Lower leg skin (tissue), 4 donors: ENCODE measurements at regions not wholly inside any gene's neighbourhood (a gene's known extent, or its start where the extent isn't known, plus 50 kb on each side); places are given as distances from the start of the nearest gene placed in this dataset.

Experiments
- DNase-seq, 2 donors: peaks; one replicate each; pipeline ENCODE4 v3.0.0-alpha.2; 2019; ENCODE audit warnings: low spot score in 2 of 2
- H3K4me3 ChIP-seq: fragments of 200-600 bp; sonication (generic); 2 replicates; pipeline ENCODE4 v1.5.1; 2017; ENCODE audit warnings: mild to moderate bottlenecking, low read depth; ENCODE audit not compliant: poor library complexity, severe bottlenecking
- CTCF ChIP-seq, 3 donors: fragments of 450-650 bp; IDR thresholded peaks; one replicate each; pipeline ENCODE4 v1.5.1; 2016; ENCODE audit warnings: antibody characterized with exemption in 3 of 3, mild to moderate bottlenecking in 3 of 3, moderate library complexity in 2 of 3
- POLR2A ChIP-seq, 2 donors: fragments of 450-650 bp; IDR thresholded peaks; one replicate each; pipeline ENCODE4 v1.6.1; 2016 to 2017; ENCODE audit warnings: antibody characterized with exemption in 2 of 2, mild to moderate bottlenecking in 1 of 2, moderate library complexity in 1 of 2
- WGBS, 2 donors: methylation state at CpG; one replicate each; pipeline ENCODE4 v1.1.5; 2018; 5-methylcytosine and 5-hydroxymethylcytosine counted together
- intact Hi-C: fragments of 100-400 bp; cut with DNase I; formaldehyde crosslinking; loops from one replicate; pipeline ENCODE4 v1.15.0; 2023; ENCODE audit warnings: low total_unique reads

- 59% methylated on average over 15 of the region's 15 CpGs for WGBS, 2 donors
- intact Hi-C loops = no loop called here
These were observed 163.7 kb upstream of the POU3F1 start for GRCh38 chr1:38210021-38210894.

GRCh38 chr1:38208716-38209632 is 162.4 kb upstream of the POU3F1 start:
- no peak for TF ChIP-seq POLR2A (IDR thresholded peaks at IDR 0.05)
- TF ChIP-seq CTCF (IDR thresholded peaks at IDR 0.05) = no peak
- no peak overlapping the region for H3K4me3 ChIP-seq
- 88 to 93% methylated on average over 8 to 9 of the region's 9 CpGs for WGBS, 2 donors
- DNase-seq = no peak
- intact Hi-C loops = no loop called here

More at GRCh38 chr1:38210021-38210894, 163.7 kb upstream of the POU3F1 start:
- no peak overlapping the region for H3K4me3 ChIP-seq
- no peak for DNase-seq
- TF ChIP-seq CTCF (IDR thresholded peaks at IDR 0.05) (no peak), POLR2A (IDR thresholded peaks at IDR 0.05) (no peak)

GRCh38 chr1:38207906-38208305 is 161.3 kb upstream of the POU3F1 start:
- H3K4me3 ChIP-seq = no peak overlapping the region
- TF ChIP-seq CTCF (IDR thresholded peaks at IDR 0.05) (no peak), POLR2A (IDR thresholded peaks at IDR 0.05) (no peak)
- 79 to 94% methylated on average over 4 of the region's 4 CpGs for WGBS, 2 donors
- no peak for DNase-seq
- intact Hi-C loops = no loop called here

GRCh38 chr1:38207275-38207674 is 160.7 kb upstream of the POU3F1 start:
- intact Hi-C loops = no loop called here
- no peak overlapping the region for H3K4me3 ChIP-seq
- TF ChIP-seq CTCF (IDR thresholded peaks at IDR 0.05) (no peak), POLR2A (IDR thresholded peaks at IDR 0.05) (no peak)
- no peak for DNase-seq
- WGBS, 2 donors = 91 to 94% methylated on average over 15 of the region's 15 CpGs

- intact Hi-C loops = no loop called here
- no peak for TF ChIP-seq POLR2A (IDR thresholded peaks at IDR 0.05)
- no peak for TF ChIP-seq CTCF (IDR thresholded peaks at IDR 0.05)
- 87 to 90% methylated on average over 3 of the region's 3 CpGs for whole genome bisulfite sequencing, 2 donors
- DNase-seq = no peak
- no peak overlapping the region for H3K4me3 ChIP-seq
These were observed 158.1 kb upstream of the POU3F1 start for GRCh38 chr1:38204698-38205097.
